Endometrium (tissue), 2 donors: ENCODE measurements at regions not wholly inside any gene's neighbourhood (a gene's known extent, or its start where the extent isn't known, plus 50 kb on each side); places are given as distances from the start of the nearest gene placed in this dataset.
A peak's percentile ranks its signal among the peaks of the same experiment; 100 is the strongest.
"Not testable (repeated sequence)": the region's sequence is repeated elsewhere in the genome, so short reads cannot be mapped to it uniquely, and the experiment has no call there.

Experiments used
- FAIRE-seq: peaks from 2 replicates; lab custom pipeline; 2012; peaks lifted over from hg19 to GRCh38; lab: Jason Lieb, UNC
- donor health status: control.
- donor health status: control.

DNA sequence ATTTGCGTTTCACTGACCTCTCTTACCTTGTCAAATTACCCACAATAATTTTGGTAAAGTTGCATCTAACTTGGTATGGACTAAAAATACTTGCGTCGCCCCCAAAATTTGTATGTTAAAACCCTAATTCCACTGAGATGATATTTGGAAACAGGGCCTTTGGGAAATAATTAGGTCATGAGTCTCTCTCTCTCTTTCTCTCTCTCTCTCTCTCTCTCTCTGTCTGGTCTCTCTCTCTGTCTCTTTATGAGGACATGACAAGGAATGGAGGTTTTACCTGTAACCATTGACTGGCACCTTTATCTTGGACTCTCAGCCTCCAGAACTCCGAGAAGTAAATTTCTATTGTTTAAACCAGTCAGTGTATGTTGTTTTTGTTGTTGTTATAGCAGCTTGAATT lies 111.5 kb upstream of the BDP1 start:
- not testable (repeated sequence) for FAIRE-seq

DNA sequence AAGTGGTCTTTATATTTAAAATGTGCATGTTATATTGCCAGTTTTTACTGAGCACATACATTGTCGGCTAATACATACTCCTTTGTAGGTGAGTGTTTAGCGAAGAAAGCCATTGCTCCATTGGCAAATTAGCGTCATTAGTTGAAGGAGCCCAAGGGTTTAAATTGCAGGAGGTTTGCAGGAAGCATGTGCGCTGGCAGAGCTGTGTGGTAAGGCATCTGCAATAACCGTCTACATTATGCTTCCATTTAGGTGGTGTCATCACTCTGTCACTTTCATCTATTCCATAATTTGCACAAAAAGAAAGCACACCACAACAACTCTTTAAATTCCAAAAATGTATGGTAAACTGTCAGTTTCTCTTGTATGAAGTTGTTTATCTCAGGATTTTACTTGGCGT lies 82.8 kb upstream of the BDP1 start:
- not testable (repeated sequence) for FAIRE-seq

DNA sequence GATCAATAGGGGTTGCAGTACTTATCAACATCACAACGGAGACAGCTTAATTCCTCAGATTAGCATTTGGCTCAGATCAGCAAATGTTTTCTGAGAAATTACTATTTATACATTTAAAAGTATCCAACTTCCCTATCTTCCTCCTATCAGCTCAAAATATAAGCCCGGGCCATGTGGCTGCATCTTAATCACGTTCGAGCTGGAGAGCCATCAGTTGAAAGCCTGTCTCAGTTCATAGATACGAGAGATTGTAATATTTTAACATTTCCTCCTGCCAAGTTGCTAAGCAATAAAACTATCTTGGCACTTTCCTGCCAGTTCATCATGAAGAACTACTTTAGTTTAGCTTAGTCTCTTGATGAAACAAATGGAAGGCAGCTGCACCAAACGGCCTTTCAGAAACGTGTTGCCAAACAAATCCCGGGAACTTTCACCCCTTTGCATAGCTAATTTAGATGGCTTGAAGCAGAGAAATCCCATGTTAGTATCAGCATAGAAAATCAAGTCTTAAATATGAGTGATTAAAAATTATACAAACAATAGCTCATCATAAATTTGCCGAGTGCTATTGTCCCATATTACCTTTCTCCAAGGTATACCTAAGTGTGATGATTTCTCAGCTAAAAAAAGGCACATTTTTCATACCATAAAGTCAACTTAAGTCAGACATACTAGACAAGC lies 82.3 kb upstream of the BDP1 start:
- FAIRE-seq: not testable (repeated sequence)

- FAIRE-seq: not testable (repeated sequence)
These were observed 71.2 kb upstream of the BDP1 start for GRCh38 chr5:71384204-71384603.

- FAIRE-seq: no peak
These were observed 70.7 kb upstream of the BDP1 start for GRCh38 chr5:71384706-71385105.

DNA sequence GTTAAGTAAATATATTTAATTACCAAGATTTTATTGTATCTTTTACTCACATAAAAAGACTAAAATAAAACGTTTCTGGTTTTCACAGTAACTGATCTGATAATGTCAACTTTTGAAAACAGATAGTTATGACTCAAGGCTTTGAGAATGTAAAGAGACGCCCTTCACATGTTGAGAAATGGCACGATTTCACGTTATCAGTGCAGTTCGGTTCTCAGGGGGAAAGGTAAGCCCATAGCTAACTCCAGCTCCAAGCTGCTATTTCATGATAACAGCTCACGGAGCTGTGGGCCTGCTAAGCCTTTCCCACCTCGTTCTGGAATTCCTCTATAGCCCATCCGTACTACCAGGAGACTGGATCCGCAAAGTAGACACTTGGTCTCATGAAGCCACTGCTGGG lies 70.2 kb upstream of the BDP1 start:
- FAIRE-seq: peak; percentile 51

GRCh38 chr5:71388184-71388583 lies 67.3 kb upstream of the BDP1 start:
- not testable (repeated sequence) for FAIRE-seq

DNA sequence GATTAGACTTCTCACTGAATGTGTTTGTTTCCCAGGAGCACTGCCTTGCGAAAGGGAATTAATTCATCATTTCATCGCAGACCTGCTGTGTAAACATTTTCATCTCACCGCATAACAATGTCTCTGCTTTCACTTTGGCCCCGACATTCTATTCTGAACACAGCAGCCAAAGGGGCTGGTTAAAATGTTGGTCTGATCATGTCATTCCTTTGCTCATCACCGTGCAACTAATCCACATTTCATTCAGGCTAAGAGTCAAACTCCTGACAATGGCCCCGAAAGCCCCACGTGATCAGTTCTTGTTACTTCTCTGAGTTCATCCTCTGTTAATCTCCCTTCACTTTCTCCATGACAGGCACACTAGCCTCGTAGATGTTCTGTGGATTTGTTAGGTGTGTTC lies 57.1 kb upstream of the BDP1 start:
- FAIRE-seq: not testable (repeated sequence)

GRCh38 chr5:71398859-71399258 lies 56.6 kb upstream of the BDP1 start:
- not testable (repeated sequence) for FAIRE-seq

DNA sequence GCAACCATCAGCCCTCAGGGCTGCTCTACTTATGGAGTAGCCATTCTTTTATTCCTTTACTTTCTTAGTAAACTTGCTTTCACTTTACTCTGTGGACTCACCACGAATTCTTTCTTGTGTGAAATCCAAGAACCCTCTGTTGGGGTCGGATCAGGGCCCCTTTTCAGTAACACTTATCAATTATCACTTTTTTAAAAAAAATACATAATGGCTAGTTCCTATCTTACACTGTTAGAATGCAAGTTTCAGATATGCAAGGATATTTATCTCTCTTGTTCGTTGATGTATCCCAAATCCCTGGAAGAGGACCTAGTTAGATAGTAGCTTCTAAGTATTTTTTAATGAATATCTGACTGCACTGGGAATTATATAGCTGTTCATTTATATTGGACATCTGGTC lies 56.0 kb upstream of the BDP1 start:
- FAIRE-seq: not testable (repeated sequence)

DNA sequence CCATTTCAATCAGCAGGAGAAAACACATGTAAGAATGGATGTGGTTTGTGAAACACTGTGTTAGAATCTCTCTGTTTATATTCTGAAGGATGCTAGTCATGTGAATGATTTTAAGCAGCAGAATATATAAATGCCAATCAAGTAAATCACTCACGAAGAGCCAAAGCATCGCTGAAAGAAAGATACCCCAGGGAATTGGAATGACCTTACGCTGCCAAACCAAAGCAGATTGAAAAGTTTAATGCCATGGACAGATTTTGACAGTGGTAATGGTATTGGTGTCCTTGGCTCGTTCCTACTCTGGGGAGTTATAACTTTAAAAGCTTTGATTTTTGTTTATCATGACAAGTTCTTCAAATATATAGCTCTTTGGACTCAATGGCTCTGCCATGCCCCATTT lies 54.8 kb upstream of the BDP1 start:
- FAIRE-seq: not testable (repeated sequence)

- not testable (repeated sequence) for FAIRE-seq
These were observed 54.3 kb upstream of the BDP1 start for GRCh38 chr5:71401150-71401549.

- not testable (repeated sequence) for FAIRE-seq
These were observed 53.9 kb upstream of the BDP1 start for GRCh38 chr5:71401564-71401963.

DNA sequence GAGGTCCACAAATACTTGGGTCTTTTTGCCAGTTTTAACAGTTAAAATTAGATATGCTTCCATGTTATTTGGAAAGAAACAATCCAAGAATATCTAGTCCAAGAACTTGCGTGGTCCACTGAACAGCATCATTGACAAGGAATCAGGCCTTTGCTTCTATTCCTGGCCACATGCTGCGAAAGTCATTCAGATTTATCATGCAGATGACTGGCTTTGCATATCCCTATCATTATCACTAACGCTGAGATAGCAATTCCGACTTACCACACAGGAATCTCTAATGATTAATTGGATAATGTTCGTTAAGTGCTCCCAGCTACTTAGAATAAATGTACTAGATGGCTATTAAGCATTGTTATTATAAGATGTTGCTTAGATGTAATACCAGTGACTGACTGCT lies 51.0 kb upstream of the BDP1 start:
- FAIRE-seq: not testable (repeated sequence)

GRCh38 chr5:71404936-71405335 lies 50.5 kb upstream of the BDP1 start:
- not testable (repeated sequence) for FAIRE-seq
